ENCODE measurements at regions not wholly inside any gene's neighbourhood (a gene's known extent, or its start where the extent isn't known, plus 50 kb on each side); places are given as distances from the start of the nearest gene placed in this dataset.

GRCh38 chr5:104443706-104444105 lies 881.1 kb upstream of the NUDT12 start:
- ATAC-seq (ENCODE audit: insufficient read depth, low FRiP score) (no peak), DNase-seq (no peak)
- 95 to 96% methylated on average over 19 of the region's 19 CpGs for WGBS, 2 donors
- H3K4me3 ChIP-seq, result no peak overlapping the region
- no peaks in the 10 kb centered on the region for H3K9me3 ChIP-seq (ENCODE audit: control insufficient read depth in 4 of 4, insufficient read depth in 3 of 4, low read length in 3 of 4)
- H3K27ac ChIP-seq (ENCODE audit: low read depth in 1 of 2, low read length in 1 of 2), result no peak overlapping the region
- H3K27me3 ChIP-seq (ENCODE audit: control insufficient read depth in 3 of 3, insufficient read depth in 3 of 3, low read length in 2 of 3), result no peaks in the 10 kb centered on the region
- no peaks in the 10 kb centered on the region for H3K36me3 ChIP-seq (ENCODE audit: control insufficient read depth in 4 of 4, insufficient read depth in 4 of 4, low read length in 4 of 4)
- TF ChIP-seq CTCF (IDR thresholded peaks at IDR 0.05; ENCODE audit: control extremely low read depth, extremely low read depth), result no peak
- no peak overlapping the region for H3K9ac ChIP-seq (ENCODE audit: insufficient read depth in 1 of 2, low read length in 2 of 2)
- no peaks in the 10 kb centered on the region for H3K4me1 ChIP-seq (ENCODE audit: control insufficient read depth in 5 of 5, insufficient read depth in 5 of 5, low read length in 5 of 5)

- Histone ChIP-seq H3K27me3 (ENCODE audit: control insufficient read depth in 3 of 3, insufficient read depth in 3 of 3, low read length in 2 of 3) (no peaks in the 10 kb centered on the region), H3K9me3 (ENCODE audit: control insufficient read depth in 4 of 4, insufficient read depth in 3 of 4, low read length in 3 of 4) (no peaks in the 10 kb centered on the region), H3K36me3 (ENCODE audit: control insufficient read depth in 4 of 4, insufficient read depth in 4 of 4, low read length in 4 of 4) (no peaks in the 10 kb centered on the region), H3K4me1 (ENCODE audit: control insufficient read depth in 5 of 5, insufficient read depth in 5 of 5, low read length in 5 of 5) (no peaks in the 10 kb centered on the region), H3K27ac (ENCODE audit: low read depth in 1 of 2, low read length in 1 of 2) (no peak overlapping the region), H3K4me3 (no peak overlapping the region), H3K9ac (ENCODE audit: insufficient read depth in 1 of 2, low read length in 2 of 2) (no peak overlapping the region)
- WGBS, 2 donors, result 60 to 73% methylated on average over 4 of the region's 4 CpGs
- no peak for ATAC-seq (ENCODE audit: insufficient read depth, low FRiP score)
- DNase-seq, result peak in 2 of 3 donors; percentile 5 to 19
- TF ChIP-seq CTCF (IDR thresholded peaks at IDR 0.05; ENCODE audit: control extremely low read depth, extremely low read depth), result no peak
These were observed 869.4 kb upstream of the NUDT12 start for GRCh38 chr5:104431981-104432380.

DNA sequence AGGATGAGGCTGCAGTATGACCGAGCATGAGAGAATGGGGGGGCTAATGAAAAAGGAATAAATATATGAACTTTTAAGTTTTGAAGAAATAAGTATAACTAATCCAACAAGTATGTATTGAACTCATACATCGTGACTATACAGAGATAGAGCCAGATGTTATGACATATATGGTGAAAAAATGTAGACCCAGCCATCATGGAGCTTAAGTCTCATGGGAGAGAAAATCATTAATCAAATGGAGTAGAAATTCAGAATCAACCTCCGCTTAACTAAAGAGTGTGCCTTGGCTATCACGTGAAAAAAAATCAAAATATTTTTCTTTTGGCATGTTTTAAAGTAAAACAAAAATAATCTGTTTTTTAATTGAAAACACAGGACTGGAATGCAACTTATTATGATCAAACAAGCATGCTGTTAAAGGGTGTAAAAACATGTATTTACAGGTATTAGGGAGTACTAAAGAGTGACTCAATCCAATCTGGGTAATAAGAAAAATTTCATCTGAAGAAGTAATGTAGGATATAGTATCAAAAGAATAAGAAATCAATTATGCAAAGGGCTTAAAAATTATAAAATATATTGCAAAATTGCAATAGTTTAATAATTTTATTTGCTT lies 868.5 kb upstream of the NUDT12 start:
- H3K27ac ChIP-seq (ENCODE audit: low read depth in 1 of 2, low read length in 1 of 2), result no peak overlapping the region
- H3K4me3 ChIP-seq, result no peak overlapping the region
- H3K9ac ChIP-seq (ENCODE audit: insufficient read depth in 1 of 2, low read length in 2 of 2), result no peak overlapping the region
- DNase-seq (no peak), ATAC-seq (ENCODE audit: insufficient read depth, low FRiP score) (no peak)
- no peaks in the 10 kb centered on the region for H3K9me3 ChIP-seq (ENCODE audit: control insufficient read depth in 4 of 4, insufficient read depth in 3 of 4, low read length in 3 of 4)
- no peak for TF ChIP-seq CTCF (IDR thresholded peaks at IDR 0.05; ENCODE audit: control extremely low read depth, extremely low read depth)
- WGBS, 2 donors, result 80 to 87% methylated on average over 4 of the region's 4 CpGs
- H3K27me3 ChIP-seq (ENCODE audit: control insufficient read depth in 3 of 3, insufficient read depth in 3 of 3, low read length in 2 of 3), result no peaks in the 10 kb centered on the region
- H3K4me1 ChIP-seq (ENCODE audit: control insufficient read depth in 5 of 5, insufficient read depth in 5 of 5, low read length in 5 of 5), result no peaks in the 10 kb centered on the region
- H3K36me3 ChIP-seq (ENCODE audit: control insufficient read depth in 4 of 4, insufficient read depth in 4 of 4, low read length in 4 of 4), result no peaks in the 10 kb centered on the region

DNA sequence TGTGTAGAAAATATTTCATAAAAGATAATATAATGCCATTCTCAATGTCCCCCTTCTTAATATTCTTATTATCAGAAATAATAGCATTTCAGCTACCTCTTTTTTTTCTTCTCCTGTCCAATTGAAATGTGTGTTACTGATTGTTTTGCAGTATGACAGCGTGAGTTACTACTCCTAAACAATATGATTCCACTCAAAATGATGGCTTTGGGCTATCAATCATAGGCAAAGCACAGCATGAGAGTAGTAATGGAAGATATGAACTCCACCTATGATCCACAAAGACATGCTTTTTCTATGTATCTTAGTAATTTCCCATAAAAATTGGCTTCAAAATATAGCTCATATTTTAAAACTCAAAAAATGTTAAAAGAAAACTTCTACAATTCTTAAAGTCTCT lies 867.3 kb upstream of the NUDT12 start:
- Histone ChIP-seq H3K9me3 (ENCODE audit: control insufficient read depth in 4 of 4, insufficient read depth in 3 of 4, low read length in 3 of 4) (no peaks in the 10 kb centered on the region), H3K4me3 (no peak overlapping the region), H3K9ac (ENCODE audit: insufficient read depth in 1 of 2, low read length in 2 of 2) (no peak overlapping the region), H3K4me1 (ENCODE audit: control insufficient read depth in 5 of 5, insufficient read depth in 5 of 5, low read length in 5 of 5) (no peaks in the 10 kb centered on the region), H3K27ac (ENCODE audit: low read depth in 1 of 2, low read length in 1 of 2) (no peak overlapping the region), H3K36me3 (ENCODE audit: control insufficient read depth in 4 of 4, insufficient read depth in 4 of 4, low read length in 4 of 4) (no peaks in the 10 kb centered on the region), H3K27me3 (ENCODE audit: control insufficient read depth in 3 of 3, insufficient read depth in 3 of 3, low read length in 2 of 3) (no peaks in the 10 kb centered on the region)
- ATAC-seq (ENCODE audit: insufficient read depth, low FRiP score) (no peak), DNase-seq (no peak)
- TF ChIP-seq CTCF (IDR thresholded peaks at IDR 0.05; ENCODE audit: control extremely low read depth, extremely low read depth), result no peak
- 76 to 86% methylated on average over 1 of the region's 1 CpG for WGBS, 2 donors
